PC-3 (cell line): ENCODE measurements at regions not wholly inside any gene's neighbourhood (a gene's known extent, or its start where the extent isn't known, plus 50 kb on each side); places are given as distances from the start of the nearest gene placed in this dataset.

Experiments
- EZH2 ChIP-seq: fragments of 300-600 bp; sonication (generic); IDR thresholded peaks from one replicate; pipeline ENCODE4 v1.6.1; 2017; ENCODE audit warnings: antibody characterized with exemption, mild to moderate bottlenecking, low read length; ENCODE audit not compliant: unreplicated experiment
- TF ChIP-seq, protein P1 (sequence below): fragments of 300-600 bp; sonication (generic); conservative IDR thresholded peaks from 2 replicates; pipeline ENCODE4 v1.5.1; 2017; ENCODE audit warnings: antibody characterized with exemption, low read depth, mild to moderate bottlenecking, low read length

GRCh38 chr14:83017296-83017695 is 1483.6 kb upstream of the SEL1L start:
- TF ChIP-seq, protein P1, sequence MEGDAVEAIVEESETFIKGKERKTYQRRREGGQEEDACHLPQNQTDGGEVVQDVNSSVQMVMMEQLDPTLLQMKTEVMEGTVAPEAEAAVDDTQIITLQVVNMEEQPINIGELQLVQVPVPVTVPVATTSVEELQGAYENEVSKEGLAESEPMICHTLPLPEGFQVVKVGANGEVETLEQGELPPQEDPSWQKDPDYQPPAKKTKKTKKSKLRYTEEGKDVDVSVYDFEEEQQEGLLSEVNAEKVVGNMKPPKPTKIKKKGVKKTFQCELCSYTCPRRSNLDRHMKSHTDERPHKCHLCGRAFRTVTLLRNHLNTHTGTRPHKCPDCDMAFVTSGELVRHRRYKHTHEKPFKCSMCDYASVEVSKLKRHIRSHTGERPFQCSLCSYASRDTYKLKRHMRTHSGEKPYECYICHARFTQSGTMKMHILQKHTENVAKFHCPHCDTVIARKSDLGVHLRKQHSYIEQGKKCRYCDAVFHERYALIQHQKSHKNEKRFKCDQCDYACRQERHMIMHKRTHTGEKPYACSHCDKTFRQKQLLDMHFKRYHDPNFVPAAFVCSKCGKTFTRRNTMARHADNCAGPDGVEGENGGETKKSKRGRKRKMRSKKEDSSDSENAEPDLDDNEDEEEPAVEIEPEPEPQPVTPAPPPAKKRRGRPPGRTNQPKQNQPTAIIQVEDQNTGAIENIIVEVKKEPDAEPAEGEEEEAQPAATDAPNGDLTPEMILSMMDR: no peak
- TF ChIP-seq EZH2: no peak
